ENCODE measurements at regions not wholly inside any gene's neighbourhood (a gene's known extent, or its start where the extent isn't known, plus 50 kb on each side); places are given as distances from the start of the nearest gene placed in this dataset.

GRCh38 chr13:94925263-94925662 is 212.9 kb upstream of the SOX21 start:
- TF ChIP-seq, protein P1, sequence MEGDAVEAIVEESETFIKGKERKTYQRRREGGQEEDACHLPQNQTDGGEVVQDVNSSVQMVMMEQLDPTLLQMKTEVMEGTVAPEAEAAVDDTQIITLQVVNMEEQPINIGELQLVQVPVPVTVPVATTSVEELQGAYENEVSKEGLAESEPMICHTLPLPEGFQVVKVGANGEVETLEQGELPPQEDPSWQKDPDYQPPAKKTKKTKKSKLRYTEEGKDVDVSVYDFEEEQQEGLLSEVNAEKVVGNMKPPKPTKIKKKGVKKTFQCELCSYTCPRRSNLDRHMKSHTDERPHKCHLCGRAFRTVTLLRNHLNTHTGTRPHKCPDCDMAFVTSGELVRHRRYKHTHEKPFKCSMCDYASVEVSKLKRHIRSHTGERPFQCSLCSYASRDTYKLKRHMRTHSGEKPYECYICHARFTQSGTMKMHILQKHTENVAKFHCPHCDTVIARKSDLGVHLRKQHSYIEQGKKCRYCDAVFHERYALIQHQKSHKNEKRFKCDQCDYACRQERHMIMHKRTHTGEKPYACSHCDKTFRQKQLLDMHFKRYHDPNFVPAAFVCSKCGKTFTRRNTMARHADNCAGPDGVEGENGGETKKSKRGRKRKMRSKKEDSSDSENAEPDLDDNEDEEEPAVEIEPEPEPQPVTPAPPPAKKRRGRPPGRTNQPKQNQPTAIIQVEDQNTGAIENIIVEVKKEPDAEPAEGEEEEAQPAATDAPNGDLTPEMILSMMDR (IDR thresholded peaks at IDR 0.05), result no peak
- no peak for TF ChIP-seq POLR2A (IDR thresholded peaks at IDR 0.05)
- TF ChIP-seq POLR2AphosphoS5 (IDR thresholded peaks at IDR 0.05), result no peak
- TF ChIP-seq EP300 (IDR thresholded peaks at IDR 0.05), result no peak

Measured in sigmoid colon (tissue), 4 donors.